Thyroid gland (tissue), 4 donors: ENCODE measurements at regions not wholly inside any gene's neighbourhood (a gene's known extent, or its start where the extent isn't known, plus 50 kb on each side); places are given as distances from the start of the nearest gene placed in this dataset.
A peak's percentile ranks its signal among the peaks of the same experiment; 100 is the strongest.

ENCODE experiments used
- DNase-seq, 2 donors: peaks; one replicate each; pipeline ENCODE4 v3.0.0-alpha.2; 2019
- H3K27ac ChIP-seq, 3 donors: fragments of 200-600 bp; sonication (generic); 1 replicate in 2 of 3; 2 replicates in 1 of 3; pipeline ENCODE4 v1.5.1; 2016 to 2019; ENCODE audit warnings: mild to moderate bottlenecking in 1 of 3, moderate library complexity in 1 of 3
- H3K27me3 ChIP-seq: fragments of 200-600 bp; sonication (generic); one replicate; pipeline ENCODE4 v1.5.1; 2019
- H3K36me3 ChIP-seq, 2 donors: fragments of 200-600 bp; sonication (generic); one replicate each; pipeline ENCODE4 v1.5.1; 2016 to 2019
- H3K4me1 ChIP-seq, 2 donors: fragments of 200-600 bp; sonication (generic); one replicate each; pipeline ENCODE4 v1.5.1; 2017 to 2019
- H3K4me3 ChIP-seq, 3 donors: fragments of 200-600 bp; sonication (generic); replicated peaks in 1 of 3; 1 replicate in 2 of 3; 2 replicates in 1 of 3; pipeline ENCODE4 v1.5.1; 2016; ENCODE audit warnings: mild to moderate bottlenecking in 1 of 3
- H3K9me3 ChIP-seq: fragments of 200-600 bp; sonication (generic); one replicate; pipeline ENCODE4 v1.5.1; 2017
- POLR2A ChIP-seq, 2 donors: fragments of 450-650 bp; IDR thresholded peaks; one replicate each; pipeline ENCODE4 v1.6.1; 2017; ENCODE audit warnings: antibody characterized with exemption in 2 of 2, mild to moderate bottlenecking in 2 of 2, moderate library complexity in 1 of 2
- WGBS, 2 donors: methylation state at CpG; one replicate each; pipeline ENCODE4 v1.1.5; 2017; 5-methylcytosine and 5-hydroxymethylcytosine counted together
- intact Hi-C: fragments of 100-400 bp; cut with DNase I; formaldehyde crosslinking; loops from one replicate; pipeline ENCODE4 v1.15.1; 2023
- TF ChIP-seq, protein P1 (sequence below), 6 experiments: fragments of 200-600 bp in 3 of 6; fragments of 450-650 bp in 3 of 6; sonication (generic) in 3 of 6; IDR thresholded peaks; one replicate each; pipeline ENCODE4 v1.5.1; 2016 to 2019; ENCODE audit warnings: antibody characterized with exemption in 6 of 6, mild to moderate bottlenecking in 2 of 6, inconsistent platforms in 1 of 6, moderate library complexity in 1 of 6

DNA sequence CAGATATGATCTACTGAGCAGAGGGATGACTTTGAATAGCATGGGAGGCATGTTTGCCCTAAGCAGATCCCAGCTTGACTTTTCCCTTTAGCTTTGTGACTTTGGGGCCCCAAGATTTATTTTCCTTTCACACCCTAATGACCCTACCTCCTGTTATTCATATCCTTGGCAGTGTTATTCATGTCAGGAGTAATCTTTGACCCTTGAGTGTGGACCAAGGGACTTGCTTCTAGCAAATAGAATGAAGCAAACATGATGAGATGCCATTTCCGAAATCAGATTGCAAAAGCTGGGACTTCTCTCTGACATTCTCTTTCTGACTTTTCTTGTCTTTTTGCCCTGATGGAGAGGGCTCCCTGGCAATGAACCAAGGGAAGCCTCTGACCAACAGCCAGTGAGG lies 415.4 kb upstream of the PROK2 start:
- no peaks in the 10 kb centered on the region for H3K9me3 ChIP-seq
- 94 to 97% methylated on average over 1 of the region's 1 CpG for WGBS, 2 donors
- peaks cover 12% of the 10 kb centered on the region for H3K27me3 ChIP-seq
- H3K27ac ChIP-seq: no peak overlapping the region
- no peaks in the 10 kb centered on the region for H3K4me1 ChIP-seq
- intact Hi-C loops: no loop called here
- H3K36me3 ChIP-seq: no peaks in the 10 kb centered on the region
- DNase-seq: no peak
- no peak overlapping the region for H3K4me3 ChIP-seq
- TF ChIP-seq POLR2A (IDR thresholded peaks at IDR 0.05): no peak
- TF ChIP-seq, protein P1, sequence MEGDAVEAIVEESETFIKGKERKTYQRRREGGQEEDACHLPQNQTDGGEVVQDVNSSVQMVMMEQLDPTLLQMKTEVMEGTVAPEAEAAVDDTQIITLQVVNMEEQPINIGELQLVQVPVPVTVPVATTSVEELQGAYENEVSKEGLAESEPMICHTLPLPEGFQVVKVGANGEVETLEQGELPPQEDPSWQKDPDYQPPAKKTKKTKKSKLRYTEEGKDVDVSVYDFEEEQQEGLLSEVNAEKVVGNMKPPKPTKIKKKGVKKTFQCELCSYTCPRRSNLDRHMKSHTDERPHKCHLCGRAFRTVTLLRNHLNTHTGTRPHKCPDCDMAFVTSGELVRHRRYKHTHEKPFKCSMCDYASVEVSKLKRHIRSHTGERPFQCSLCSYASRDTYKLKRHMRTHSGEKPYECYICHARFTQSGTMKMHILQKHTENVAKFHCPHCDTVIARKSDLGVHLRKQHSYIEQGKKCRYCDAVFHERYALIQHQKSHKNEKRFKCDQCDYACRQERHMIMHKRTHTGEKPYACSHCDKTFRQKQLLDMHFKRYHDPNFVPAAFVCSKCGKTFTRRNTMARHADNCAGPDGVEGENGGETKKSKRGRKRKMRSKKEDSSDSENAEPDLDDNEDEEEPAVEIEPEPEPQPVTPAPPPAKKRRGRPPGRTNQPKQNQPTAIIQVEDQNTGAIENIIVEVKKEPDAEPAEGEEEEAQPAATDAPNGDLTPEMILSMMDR (IDR thresholded peaks at IDR 0.05): no peak

DNA sequence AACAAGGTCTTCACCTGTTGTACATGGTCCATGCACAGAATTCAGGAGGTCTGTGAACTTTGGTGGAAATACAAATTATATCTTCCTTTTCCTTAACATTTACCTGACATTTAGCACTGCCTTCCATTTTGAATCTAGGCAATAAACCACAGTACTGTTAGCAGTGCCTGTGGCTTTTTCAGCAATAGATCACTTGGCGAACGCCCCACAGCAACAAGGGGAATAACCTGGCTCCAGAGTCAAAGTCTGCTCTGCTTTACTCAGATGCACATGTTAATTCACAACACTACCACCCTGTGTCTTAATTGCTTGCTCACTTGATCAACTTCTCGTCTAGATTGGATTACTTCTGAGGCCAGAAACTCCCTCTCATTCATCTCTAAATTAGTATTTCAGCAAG lies 414.6 kb upstream of the PROK2 start:
- H3K4me1 ChIP-seq: no peaks in the 10 kb centered on the region
- intact Hi-C loops: no loop called here
- H3K36me3 ChIP-seq: no peaks in the 10 kb centered on the region
- no peak for DNase-seq
- H3K27ac ChIP-seq: no peak overlapping the region
- TF ChIP-seq, protein P1 (IDR thresholded peaks at IDR 0.05): no peak
- no peak for TF ChIP-seq POLR2A (IDR thresholded peaks at IDR 0.05)
- peaks cover 12% of the 10 kb centered on the region for H3K27me3 ChIP-seq
- WGBS, 2 donors: 85 to 90% methylated on average over 3 of the region's 3 CpGs
- H3K4me3 ChIP-seq: no peak overlapping the region
- no peaks in the 10 kb centered on the region for H3K9me3 ChIP-seq

DNA sequence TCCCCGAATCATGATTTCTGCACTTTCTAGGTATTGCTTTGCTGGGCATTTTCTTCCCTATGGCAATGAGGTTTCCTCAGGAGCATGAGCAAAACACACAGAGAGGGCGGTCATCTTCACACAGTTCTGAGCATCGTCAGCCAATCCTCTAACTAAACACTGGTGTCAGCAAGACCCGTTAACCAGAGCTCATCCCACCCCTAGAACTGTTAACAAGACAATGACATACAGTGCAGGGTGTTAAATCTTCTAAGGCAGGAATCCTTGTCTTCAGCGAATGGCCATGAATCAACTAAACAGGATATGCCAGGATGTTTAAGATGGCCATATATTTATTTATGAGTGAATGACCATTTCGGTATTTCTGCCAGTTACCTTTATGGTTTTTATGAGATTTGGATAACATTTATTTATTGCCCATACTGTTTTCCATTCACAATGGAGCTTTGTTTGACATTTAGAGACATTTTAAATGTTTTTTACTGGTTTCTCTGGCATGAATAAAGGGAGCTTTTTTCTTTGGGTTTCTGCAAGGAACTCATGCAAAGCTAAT lies 411.5 kb upstream of the PROK2 start:
- TF ChIP-seq, protein P1 (IDR thresholded peaks at IDR 0.05): no peak
- no peak for TF ChIP-seq POLR2A (IDR thresholded peaks at IDR 0.05)
- H3K4me3 ChIP-seq: no peak overlapping the region
- H3K4me1 ChIP-seq: no peaks in the 10 kb centered on the region
- H3K9me3 ChIP-seq: no peaks in the 10 kb centered on the region
- DNase-seq: no peak
- H3K27ac ChIP-seq: no peak overlapping the region
- intact Hi-C loops: no loop called here
- no peaks in the 10 kb centered on the region for H3K36me3 ChIP-seq
- H3K27me3 ChIP-seq: peaks cover 12% of the 10 kb centered on the region
- WGBS, 2 donors: 46 to 51% methylated on average over 6 of the region's 6 CpGs

DNA sequence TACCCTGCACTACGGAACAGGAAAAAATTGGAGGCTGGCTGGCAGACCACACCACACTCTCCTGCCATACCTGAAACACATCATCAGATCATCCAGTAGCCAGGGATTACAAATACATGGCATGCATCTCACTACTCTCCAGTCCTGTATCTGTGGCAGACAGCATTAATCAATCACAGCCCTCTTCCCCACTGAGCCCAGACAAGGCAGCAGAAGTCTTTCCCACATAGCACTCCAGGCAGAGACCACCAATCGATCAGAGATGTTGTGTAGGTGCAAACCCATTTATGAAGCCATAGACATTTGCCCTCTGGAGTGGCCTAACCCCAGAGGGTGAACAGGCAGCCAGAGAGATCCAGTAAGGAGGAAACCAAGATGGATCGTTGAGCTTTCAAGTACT lies 410.9 kb upstream of the PROK2 start:
- WGBS, 2 donors: 44 to 48% methylated on average over 3 of the region's 3 CpGs
- no peak for TF ChIP-seq POLR2A (IDR thresholded peaks at IDR 0.05)
- TF ChIP-seq, protein P1 (IDR thresholded peaks at IDR 0.05): no peak
- Histone ChIP-seq H3K27me3 (peaks cover 12% of the 10 kb centered on the region), H3K4me1 (no peaks in the 10 kb centered on the region), H3K9me3 (no peaks in the 10 kb centered on the region), H3K27ac (no peak overlapping the region), H3K4me3 (no peak overlapping the region), H3K36me3 (no peaks in the 10 kb centered on the region)
- peak; percentile 8 to 11 for DNase-seq
- intact Hi-C loops: no loop called here

DNA sequence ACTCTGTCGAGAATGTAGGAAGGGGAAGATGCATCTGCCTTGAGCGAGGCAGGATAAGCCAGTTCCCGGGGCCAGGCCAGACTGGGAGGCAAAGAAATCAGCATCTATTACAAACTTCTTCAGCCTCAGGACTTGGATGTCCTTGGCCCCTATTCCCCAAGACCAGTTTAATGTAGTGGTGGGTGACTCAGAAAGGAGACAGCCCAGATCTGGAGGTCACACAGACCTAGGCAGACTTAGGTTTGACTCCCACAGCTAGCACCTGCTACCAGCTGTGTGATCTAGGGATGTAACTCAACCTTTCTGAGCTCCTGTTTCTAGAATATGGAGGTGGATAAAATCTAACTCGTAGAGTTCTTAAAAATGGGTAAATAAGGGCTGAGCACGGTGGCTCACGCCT lies 409.5 kb upstream of the PROK2 start:
- no peaks in the 10 kb centered on the region for H3K9me3 ChIP-seq
- no peak overlapping the region for H3K27ac ChIP-seq
- H3K36me3 ChIP-seq: no peaks in the 10 kb centered on the region
- 90 to 91% methylated on average over 6 of the region's 6 CpGs for WGBS, 2 donors
- no peak for DNase-seq
- H3K4me1 ChIP-seq: no peaks in the 10 kb centered on the region
- intact Hi-C loops: no loop called here
- peaks cover 6% of the 10 kb centered on the region for H3K27me3 ChIP-seq
- H3K4me3 ChIP-seq: no peak overlapping the region
- TF ChIP-seq POLR2A (IDR thresholded peaks at IDR 0.05): no peak
- TF ChIP-seq, protein P1 (IDR thresholded peaks at IDR 0.05): no peak
